HepG2 (cell line): ENCODE measurements at regions not wholly inside any gene's neighbourhood (a gene's known extent, or its start where the extent isn't known, plus 50 kb on each side); places are given as distances from the start of the nearest gene placed in this dataset.
A peak's percentile ranks its signal among the peaks of the same experiment; 100 is the strongest.

Experiments
- ATAC-seq: fragments of 200-7000 bp; cut with Tn5 transposase; 3 replicates; pipeline ENCODE4 v1.9.1; 2020; ENCODE audit warnings: mild to moderate bottlenecking, moderate library complexity
- BruUV-seq: library from RNA; stranded (reverse); fragments of 400-500 nt; replicated peaks from 2 replicates; lab custom pipeline; 2021; lab: Mats Ljungman, UMichigan
- CTCF ChIA-PET: fragments of 300-600 bp; formaldehyde crosslinking; extraction: SDS; loops from one replicate; lab custom pipeline; 2021; ENCODE audit warnings: low total read pairs, inconsistent platforms, low intra/inter-chr PET ratio; lab: Yijun Ruan, JAX
- POLR2A ChIA-PET: fragments of 350-600 bp; sonication (Branson Sonifier 250); formaldehyde crosslinking; loops from one replicate; lab custom pipeline; 2020; ENCODE audit warnings: antibody characterized with exemption, inconsistent platforms; lab: Yijun Ruan, JAX
- DNase-seq: peaks from one replicate; pipeline ENCODE4 v3.0.0-alpha.2; 2015; ENCODE audit warnings: low spot score
- FAIRE-seq: peaks from 3 replicates; lab custom pipeline; 2011; peaks lifted over from hg19 to GRCh38; lab: Jason Lieb, UNC
- H2AFZ ChIP-seq: one replicate; pipeline ENCODE4 v1.6.1; 2011; ENCODE audit warnings: low read length, inconsistent platforms
- H3K27ac ChIP-seq: fragments of 300-600 bp; 3 replicates; pipeline ENCODE4 v1.8.0; 2011; ENCODE audit warnings: mixed run types, mild to moderate bottlenecking, mixed read lengths, low read length, inconsistent platforms; ENCODE audit not compliant: insufficient read depth; ENCODE audit errors: extremely low read length
- H3K27me3 ChIP-seq, 2 experiments: fragments of 200-600 bp in 1 of 2; 2 replicates in 1 of 2; 3 replicates in 1 of 2; pipeline versions ENCODE4 v1.6.0 to v1.8.0; 2011; ENCODE audit warnings: low read length in 2 of 2, mild to moderate bottlenecking in 2 of 2, moderate library complexity in 2 of 2, inconsistent platforms in 1 of 2; ENCODE audit not compliant: insufficient read depth in 2 of 2, control insufficient read depth in 1 of 2
- H3K36me3 ChIP-seq, 2 experiments: fragments of 200-600 bp in 1 of 2; replicated peaks in 1 of 2; 2 replicates in 1 of 2; 3 replicates in 1 of 2; pipeline versions ENCODE4 v1.5.1 to v1.8.0; 2011; ENCODE audit warnings: low read length in 2 of 2, inconsistent platforms in 1 of 2; ENCODE audit not compliant: insufficient read depth in 2 of 2, control insufficient read depth in 1 of 2
- H3K4me1 ChIP-seq: 2 replicates; pipeline ENCODE4 v1.5.1; 2012; ENCODE audit warnings: low read length, inconsistent platforms; ENCODE audit not compliant: insufficient read depth
- H3K4me2 ChIP-seq: 2 replicates; pipeline ENCODE4 v1.6.0; 2011; ENCODE audit warnings: low read depth, low read length, inconsistent platforms
- H3K4me3 ChIP-seq, 3 experiments: fragments of 200-600 bp in 1 of 3; sonication (generic), shearing (Covaris generic) in 1 of 3; replicated peaks in 1 of 3; 2 replicates each; pipeline ENCODE4 v1.5.1; 2011 to 2016; ENCODE audit warnings: low read length in 3 of 3, inconsistent platforms in 2 of 3, low read depth in 2 of 3, mild to moderate bottlenecking in 2 of 3, control low read depth in 1 of 3, mixed read lengths in 1 of 3; ENCODE audit not compliant: insufficient read depth in 1 of 3
- H3K79me2 ChIP-seq: one replicate; pipeline ENCODE4 v1.6.1; 2011; ENCODE audit warnings: low read length, inconsistent platforms; ENCODE audit not compliant: insufficient read depth
- H3K9ac ChIP-seq: 2 replicates; pipeline ENCODE4 v1.6.0; 2011; ENCODE audit warnings: mild to moderate bottlenecking, low read depth, low read length, inconsistent platforms; ENCODE audit not compliant: insufficient read depth
- H3K9me3 ChIP-seq: 2 replicates; pipeline ENCODE4 v1.5.1; 2012; ENCODE audit warnings: mild to moderate bottlenecking, low read length
- H4K20me1 ChIP-seq: 2 replicates; pipeline ENCODE4 v1.6.0; 2011; ENCODE audit warnings: inconsistent platforms, mild to moderate bottlenecking, low read length, moderate library complexity; ENCODE audit not compliant: insufficient read depth
- MAFF ChIP-seq: IDR thresholded peaks from 2 replicates; pipeline ENCODE4 v1.6.1; 2011; ENCODE audit warnings: low read depth, low read length, improper control_type of control experiment
- MAFK ChIP-seq, 2 experiments: IDR thresholded peaks in 1 of 2; conservative IDR thresholded peaks in 1 of 2; 2 replicates each; pipeline ENCODE4 v1.6.1; 2011; ENCODE audit warnings: improper control_type of control experiment in 2 of 2, low read length in 2 of 2
- MYNN ChIP-seq: sonication (generic); formaldehyde crosslinking; IDR thresholded peaks from 2 replicates; pipeline ENCODE4 v1.4.0; 2020; ENCODE audit warnings: mild to moderate bottlenecking, low read depth, missing genetic modification reagents
- PBX3 ChIP-seq: sonication (generic); formaldehyde crosslinking; IDR thresholded peaks from 2 replicates; pipeline ENCODE4 v1.8.1; 2023; ENCODE audit warnings: missing genetic modification reagents, inconsistent platforms, borderline replicate concordance
- PCBP1 ChIP-seq: fragments of 200-400 bp; formaldehyde crosslinking; IDR thresholded peaks from 2 replicates; pipeline ENCODE4 v1.6.1; 2017; ENCODE audit warnings: mild to moderate bottlenecking, low read depth, low read length, borderline replicate concordance
- RFXANK ChIP-seq: IDR thresholded peaks from 2 replicates; pipeline ENCODE4 v1.6.1; 2016
- SALL2 ChIP-seq: sonication (generic); formaldehyde crosslinking; IDR thresholded peaks from 2 replicates; pipeline ENCODE4 v1.8.1; 2023; ENCODE audit warnings: mild to moderate bottlenecking, missing genetic modification reagents, inconsistent platforms
- SCMH1 ChIP-seq: sonication (generic); formaldehyde crosslinking; IDR thresholded peaks from 2 replicates; pipeline ENCODE4 v1.9.0; 2021; ENCODE audit warnings: missing genetic modification reagents, mild to moderate bottlenecking, borderline replicate concordance
- ZFP37 ChIP-seq: sonication (generic); formaldehyde crosslinking; IDR thresholded peaks from 2 replicates; pipeline ENCODE4 v1.4.0; 2020; ENCODE audit warnings: missing genetic modification reagents, borderline replicate concordance
- ZNF367 ChIP-seq: sonication (generic); formaldehyde crosslinking; IDR thresholded peaks from 2 replicates; pipeline ENCODE4 v1.4.0; 2020; ENCODE audit warnings: missing genetic modification reagents, borderline replicate concordance
- ZNF460 ChIP-seq: sonication (generic); formaldehyde crosslinking; IDR thresholded peaks from 2 replicates; pipeline ENCODE4 v1.5.1; 2020; ENCODE audit warnings: missing genetic modification reagents, mild to moderate bottlenecking, borderline replicate concordance
- WGBS: methylation state at CpG from one replicate; pipeline ENCODE4 v1.1.6; 2017; ENCODE audit warnings: low lambda C conversion rate; 5-methylcytosine and 5-hydroxymethylcytosine counted together
- in situ Hi-C: cut with HindIII; loops from 2 replicates; pipeline ENCODE4 v1.10.0; 2017; ENCODE audit warnings: low pct_unique_long_range_greater_than_20kb; ENCODE audit not compliant: extremely low pct_ligation_motif_present
- intact Hi-C: fragments of 100-400 bp; cut with micrococcal nuclease; formaldehyde crosslinking; loops from one replicate; pipeline ENCODE4 v1.10.0; 2022; ENCODE audit not compliant: unreplicated experiment

- Histone ChIP-seq H3K27me3 (no peaks in the 10 kb centered on the region), H3K4me3 (no peak overlapping the region)
- POLR2A ChIA-PET: no interaction called here
- no peak for TF ChIP-seq SALL2 (CRISPR knock-in tag)
- no peak for TF ChIP-seq ZNF460
- TF ChIP-seq PCBP1: no peak
- TF ChIP-seq RFXANK (CRISPR knock-in tag): no peak
- no peak for TF ChIP-seq ZNF367 (CRISPR knock-in tag)
- TF ChIP-seq ZFP37 (CRISPR knock-in tag): no peak
- TF ChIP-seq MYNN (CRISPR knock-in tag): no peak
- TF ChIP-seq, all 625 proteins: peak for 0
- Histone ChIP-seq H3K36me3 (no peaks in the 10 kb centered on the region), H3K79me2 (no peaks in the 10 kb centered on the region), H4K20me1 (no peaks in the 10 kb centered on the region), H3K27ac (no peak overlapping the region), H3K4me2 (no peak overlapping the region), H2AFZ (no peak overlapping the region), H3K4me1 (no peaks in the 10 kb centered on the region), H3K9me3 (no peaks in the 10 kb centered on the region), H3K9ac (no peak overlapping the region)
- CTCF ChIA-PET: no interaction called here
- in situ Hi-C loops: no loop called here
- intact Hi-C loops: no loop called here
- 10% methylated on average over 1 of the region's 1 CpG for WGBS
- no peak for ATAC-seq
- BruUV-seq: no TSS peak
- no peak for DNase-seq
- no peak for FAIRE-seq
Measured at GRCh38 chr5:104327801-104328200, 765.2 kb upstream of the NUDT12 start.

- H3K79me2 ChIP-seq: no peaks in the 10 kb centered on the region
- H4K20me1 ChIP-seq: no peaks in the 10 kb centered on the region
- no peaks in the 10 kb centered on the region for H3K36me3 ChIP-seq
- CTCF ChIA-PET: no interaction called here
- no peaks in the 10 kb centered on the region for H3K9me3 ChIP-seq
- H3K4me3 ChIP-seq: no peak overlapping the region
- in situ Hi-C loops (no loop called here), intact Hi-C loops (no loop called here)
- H3K4me2 ChIP-seq: no peak overlapping the region
- no peak overlapping the region for H2AFZ ChIP-seq
- peak; percentile 81 for TF ChIP-seq MAFF
- peak; percentile 75 to 86 for TF ChIP-seq MAFK (conservative IDR thresholded peaks at IDR 0.05 in 1 of 2, IDR thresholded peaks at IDR 0.05 in 1 of 2; ENCODE audit: low read length in 2 of 2)
- no peak for TF ChIP-seq PBX3
- no peak for TF ChIP-seq SCMH1 (CRISPR knock-in tag)
- FAIRE-seq (no peak), ATAC-seq (no peak), DNase-seq (no peak)
- no TSS peak for BruUV-seq
- H3K27ac ChIP-seq: no peak overlapping the region
- POLR2A ChIA-PET: no interaction called here
- H3K4me1 ChIP-seq: no peaks in the 10 kb centered on the region
- no peaks in the 10 kb centered on the region for H3K27me3 ChIP-seq
- no peak overlapping the region for H3K9ac ChIP-seq
Measured at GRCh38 chr5:104326966-104327365, 764.4 kb upstream of the NUDT12 start.
